ENCODE measurements at regions not wholly inside any gene's neighbourhood (a gene's known extent, or its start where the extent isn't known, plus 50 kb on each side); places are given as distances from the start of the nearest gene placed in this dataset.

DNA sequence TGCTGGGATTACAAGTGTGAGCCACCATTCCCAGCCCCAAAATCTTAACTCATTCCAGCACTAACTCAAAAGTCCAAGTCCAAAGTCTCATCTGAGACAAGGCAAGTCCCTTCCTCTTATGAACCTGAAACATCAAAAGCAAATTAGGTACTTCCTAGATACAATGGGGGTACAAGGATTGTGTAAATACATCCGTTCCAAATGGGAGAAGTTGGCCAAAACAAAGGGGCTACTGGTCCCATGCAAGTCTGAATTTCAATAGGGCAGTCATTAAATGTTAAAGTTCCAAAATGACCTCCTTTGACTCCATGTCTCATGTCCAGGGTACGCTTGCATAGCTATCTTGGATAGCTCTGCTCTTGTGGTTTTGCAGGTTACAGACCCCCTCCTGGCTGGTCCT lies 94.7 kb upstream of the PPM1H start (continued):
- TF ChIP-seq, protein P1, sequence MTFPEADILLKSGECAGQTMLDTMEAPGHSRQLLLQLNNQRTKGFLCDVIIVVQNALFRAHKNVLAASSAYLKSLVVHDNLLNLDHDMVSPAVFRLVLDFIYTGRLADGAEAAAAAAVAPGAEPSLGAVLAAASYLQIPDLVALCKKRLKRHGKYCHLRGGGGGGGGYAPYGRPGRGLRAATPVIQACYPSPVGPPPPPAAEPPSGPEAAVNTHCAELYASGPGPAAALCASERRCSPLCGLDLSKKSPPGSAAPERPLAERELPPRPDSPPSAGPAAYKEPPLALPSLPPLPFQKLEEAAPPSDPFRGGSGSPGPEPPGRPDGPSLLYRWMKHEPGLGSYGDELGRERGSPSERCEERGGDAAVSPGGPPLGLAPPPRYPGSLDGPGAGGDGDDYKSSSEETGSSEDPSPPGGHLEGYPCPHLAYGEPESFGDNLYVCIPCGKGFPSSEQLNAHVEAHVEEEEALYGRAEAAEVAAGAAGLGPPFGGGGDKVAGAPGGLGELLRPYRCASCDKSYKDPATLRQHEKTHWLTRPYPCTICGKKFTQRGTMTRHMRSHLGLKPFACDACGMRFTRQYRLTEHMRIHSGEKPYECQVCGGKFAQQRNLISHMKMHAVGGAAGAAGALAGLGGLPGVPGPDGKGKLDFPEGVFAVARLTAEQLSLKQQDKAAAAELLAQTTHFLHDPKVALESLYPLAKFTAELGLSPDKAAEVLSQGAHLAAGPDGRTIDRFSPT (tag by site-specific recombination; IDR thresholded peaks at IDR 0.05), result no peak
- TF ChIP-seq, protein P2, sequence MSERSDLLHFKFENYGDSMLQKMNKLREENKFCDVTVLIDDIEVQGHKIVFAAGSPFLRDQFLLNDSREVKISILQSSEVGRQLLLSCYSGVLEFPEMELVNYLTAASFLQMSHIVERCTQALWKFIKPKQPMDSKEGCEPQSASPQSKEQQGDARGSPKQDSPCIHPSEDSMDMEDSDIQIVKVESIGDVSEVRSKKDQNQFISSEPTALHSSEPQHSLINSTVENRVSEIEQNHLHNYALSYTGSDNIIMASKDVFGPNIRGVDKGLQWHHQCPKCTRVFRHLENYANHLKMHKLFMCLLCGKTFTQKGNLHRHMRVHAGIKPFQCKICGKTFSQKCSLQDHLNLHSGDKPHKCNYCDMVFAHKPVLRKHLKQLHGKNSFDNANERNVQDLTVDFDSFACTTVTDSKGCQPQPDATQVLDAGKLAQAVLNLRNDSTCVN (tag by site-specific recombination; optimal IDR thresholded peaks at IDR 0.05), result no peak
- no peak for TF ChIP-seq ZNF843 (tag by site-specific recombination; IDR thresholded peaks at IDR 0.05)

DNA sequence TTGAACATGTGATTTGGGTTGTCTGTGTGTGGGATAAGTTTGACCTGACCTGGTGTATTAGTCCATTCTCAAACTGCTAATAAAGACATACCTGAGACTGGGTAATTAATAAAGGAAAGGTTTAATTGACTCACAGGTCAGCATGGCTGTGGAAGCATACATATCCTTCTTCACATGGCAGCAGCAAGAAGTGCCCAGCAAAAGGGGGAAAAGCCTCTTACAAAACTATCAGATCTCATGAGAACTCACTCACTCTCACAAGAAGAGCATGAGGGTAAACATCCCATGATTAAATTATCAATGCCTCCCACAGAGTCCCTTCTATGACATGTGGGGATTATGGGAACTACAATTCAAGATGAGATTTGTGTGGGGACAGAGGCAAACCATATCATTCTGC lies 94.0 kb upstream of the PPM1H start:
- ChIA-PET CTCF (no interaction called here), POLR2A (no interaction called here)
- Histone ChIP-seq H3K9me3 (ENCODE audit: control insufficient read depth, insufficient read depth, low read depth, low read length) (no peaks in the 10 kb centered on the region), H3K4me3 (ENCODE audit: low read depth, low read length) (no peak overlapping the region), H3K4me1 (ENCODE audit: control insufficient read depth, insufficient read depth, low read length) (no peaks in the 10 kb centered on the region), H3K27ac (ENCODE audit: extremely low read depth, low read depth, low read length) (no peak overlapping the region), H3K36me3 (ENCODE audit: control insufficient read depth in 2 of 2, insufficient read depth in 1 of 2, low read length in 2 of 2) (no peaks in the 10 kb centered on the region)
- TF ChIP-seq ZNF549 (tag by site-specific recombination; IDR thresholded peaks at IDR 0.05), result no peak
- no peak for TF ChIP-seq SCRT1 (tag by site-specific recombination; IDR thresholded peaks at IDR 0.05; ENCODE audit: borderline replicate concordance)
- TF ChIP-seq YY1 (tag by site-specific recombination; IDR thresholded peaks at IDR 0.05), result no peak
- no peak for TF ChIP-seq ZNF391 (tag by site-specific recombination; IDR thresholded peaks at IDR 0.05; ENCODE audit: borderline replicate concordance, low read depth)
- no peak for TF ChIP-seq ZNF112 (tag by site-specific recombination; IDR thresholded peaks at IDR 0.05)
- no peak for TF ChIP-seq ZNF211 (tag by site-specific recombination; IDR thresholded peaks at IDR 0.05; ENCODE audit: low read depth)
- TF ChIP-seq, protein P3, sequence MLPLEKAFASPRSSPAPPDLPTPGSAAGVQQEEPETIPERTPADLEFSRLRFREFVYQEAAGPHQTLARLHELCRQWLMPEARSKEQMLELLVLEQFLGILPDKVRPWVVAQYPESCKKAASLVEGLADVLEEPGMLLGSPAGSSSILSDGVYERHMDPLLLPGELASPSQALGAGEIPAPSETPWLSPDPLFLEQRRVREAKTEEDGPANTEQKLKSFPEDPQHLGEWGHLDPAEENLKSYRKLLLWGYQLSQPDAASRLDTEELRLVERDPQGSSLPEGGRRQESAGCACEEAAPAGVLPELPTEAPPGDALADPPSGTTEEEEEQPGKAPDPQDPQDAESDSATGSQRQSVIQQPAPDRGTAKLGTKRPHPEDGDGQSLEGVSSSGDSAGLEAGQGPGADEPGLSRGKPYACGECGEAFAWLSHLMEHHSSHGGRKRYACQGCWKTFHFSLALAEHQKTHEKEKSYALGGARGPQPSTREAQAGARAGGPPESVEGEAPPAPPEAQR (tag by site-specific recombination; IDR thresholded peaks at IDR 0.05), result no peak
- no peak for TF ChIP-seq ZNF202 (tag by site-specific recombination; IDR thresholded peaks at IDR 0.05; ENCODE audit: borderline replicate concordance)
- no peak for TF ChIP-seq ZFP3 (tag by site-specific recombination; IDR thresholded peaks at IDR 0.05; ENCODE audit: low read depth)
- TF ChIP-seq ZNF600 (tag by site-specific recombination; IDR thresholded peaks at IDR 0.05), result no peak
- TF ChIP-seq, protein P4, sequence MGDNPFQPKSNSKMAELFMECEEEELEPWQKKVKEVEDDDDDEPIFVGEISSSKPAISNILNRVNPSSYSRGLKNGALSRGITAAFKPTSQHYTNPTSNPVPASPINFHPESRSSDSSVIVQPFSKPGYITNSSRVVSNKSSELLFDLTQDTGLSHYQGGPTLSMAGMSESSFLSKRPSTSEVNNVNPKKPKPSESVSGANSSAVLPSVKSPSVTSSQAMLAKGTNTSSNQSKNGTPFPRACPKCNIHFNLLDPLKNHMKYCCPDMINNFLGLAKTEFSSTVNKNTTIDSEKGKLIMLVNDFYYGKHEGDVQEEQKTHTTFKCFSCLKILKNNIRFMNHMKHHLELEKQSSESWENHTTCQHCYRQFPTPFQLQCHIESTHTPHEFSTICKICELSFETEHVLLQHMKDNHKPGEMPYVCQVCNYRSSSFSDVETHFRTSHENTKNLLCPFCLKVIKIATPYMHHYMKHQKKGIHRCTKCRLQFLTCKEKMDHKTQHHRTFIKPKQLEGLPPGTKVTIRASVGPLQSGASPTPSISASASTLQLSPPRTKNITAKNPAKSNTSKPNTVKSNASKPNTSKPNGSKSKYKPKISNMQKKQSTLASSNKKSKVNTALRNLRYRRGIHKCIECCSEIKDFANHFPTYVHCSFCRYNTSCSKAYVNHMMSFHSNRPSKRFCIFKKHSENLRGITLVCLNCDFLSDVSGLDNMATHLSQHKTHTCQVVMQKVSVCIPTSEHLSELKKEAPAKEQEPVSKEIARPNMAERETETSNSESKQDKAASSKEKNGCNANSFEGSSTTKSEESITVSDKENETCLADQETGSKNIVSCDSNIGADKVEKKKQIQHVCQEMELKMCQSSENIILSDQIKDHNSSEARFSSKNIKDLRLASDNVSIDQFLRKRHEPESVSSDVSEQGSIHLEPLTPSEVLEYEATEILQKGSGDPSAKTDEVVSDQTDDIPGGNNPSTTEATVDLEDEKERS (tag by site-specific recombination; IDR thresholded peaks at IDR 0.05), result no peak
- TF ChIP-seq ZNF777 (tag by site-specific recombination; IDR thresholded peaks at IDR 0.05; ENCODE audit: borderline replicate concordance), result no peak
- TF ChIP-seq, protein P5, sequence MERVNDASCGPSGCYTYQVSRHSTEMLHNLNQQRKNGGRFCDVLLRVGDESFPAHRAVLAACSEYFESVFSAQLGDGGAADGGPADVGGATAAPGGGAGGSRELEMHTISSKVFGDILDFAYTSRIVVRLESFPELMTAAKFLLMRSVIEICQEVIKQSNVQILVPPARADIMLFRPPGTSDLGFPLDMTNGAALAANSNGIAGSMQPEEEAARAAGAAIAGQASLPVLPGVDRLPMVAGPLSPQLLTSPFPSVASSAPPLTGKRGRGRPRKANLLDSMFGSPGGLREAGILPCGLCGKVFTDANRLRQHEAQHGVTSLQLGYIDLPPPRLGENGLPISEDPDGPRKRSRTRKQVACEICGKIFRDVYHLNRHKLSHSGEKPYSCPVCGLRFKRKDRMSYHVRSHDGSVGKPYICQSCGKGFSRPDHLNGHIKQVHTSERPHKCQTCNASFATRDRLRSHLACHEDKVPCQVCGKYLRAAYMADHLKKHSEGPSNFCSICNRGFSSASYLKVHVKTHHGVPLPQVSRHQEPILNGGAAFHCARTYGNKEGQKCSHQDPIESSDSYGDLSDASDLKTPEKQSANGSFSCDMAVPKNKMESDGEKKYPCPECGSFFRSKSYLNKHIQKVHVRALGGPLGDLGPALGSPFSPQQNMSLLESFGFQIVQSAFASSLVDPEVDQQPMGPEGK (tag by site-specific recombination; IDR thresholded peaks at IDR 0.05), result no peak
- no peak for TF ChIP-seq ZNF174 (tag by site-specific recombination; IDR thresholded peaks at IDR 0.05)
- TF ChIP-seq, protein P6, sequence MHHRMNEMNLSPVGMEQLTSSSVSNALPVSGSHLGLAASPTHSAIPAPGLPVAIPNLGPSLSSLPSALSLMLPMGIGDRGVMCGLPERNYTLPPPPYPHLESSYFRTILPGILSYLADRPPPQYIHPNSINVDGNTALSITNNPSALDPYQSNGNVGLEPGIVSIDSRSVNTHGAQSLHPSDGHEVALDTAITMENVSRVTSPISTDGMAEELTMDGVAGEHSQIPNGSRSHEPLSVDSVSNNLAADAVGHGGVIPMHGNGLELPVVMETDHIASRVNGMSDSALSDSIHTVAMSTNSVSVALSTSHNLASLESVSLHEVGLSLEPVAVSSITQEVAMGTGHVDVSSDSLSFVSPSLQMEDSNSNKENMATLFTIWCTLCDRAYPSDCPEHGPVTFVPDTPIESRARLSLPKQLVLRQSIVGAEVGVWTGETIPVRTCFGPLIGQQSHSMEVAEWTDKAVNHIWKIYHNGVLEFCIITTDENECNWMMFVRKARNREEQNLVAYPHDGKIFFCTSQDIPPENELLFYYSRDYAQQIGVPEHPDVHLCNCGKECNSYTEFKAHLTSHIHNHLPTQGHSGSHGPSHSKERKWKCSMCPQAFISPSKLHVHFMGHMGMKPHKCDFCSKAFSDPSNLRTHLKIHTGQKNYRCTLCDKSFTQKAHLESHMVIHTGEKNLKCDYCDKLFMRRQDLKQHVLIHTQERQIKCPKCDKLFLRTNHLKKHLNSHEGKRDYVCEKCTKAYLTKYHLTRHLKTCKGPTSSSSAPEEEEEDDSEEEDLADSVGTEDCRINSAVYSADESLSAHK (tag by site-specific recombination; IDR thresholded peaks at IDR 0.05), result no peak
- TF ChIP-seq, protein P7, sequence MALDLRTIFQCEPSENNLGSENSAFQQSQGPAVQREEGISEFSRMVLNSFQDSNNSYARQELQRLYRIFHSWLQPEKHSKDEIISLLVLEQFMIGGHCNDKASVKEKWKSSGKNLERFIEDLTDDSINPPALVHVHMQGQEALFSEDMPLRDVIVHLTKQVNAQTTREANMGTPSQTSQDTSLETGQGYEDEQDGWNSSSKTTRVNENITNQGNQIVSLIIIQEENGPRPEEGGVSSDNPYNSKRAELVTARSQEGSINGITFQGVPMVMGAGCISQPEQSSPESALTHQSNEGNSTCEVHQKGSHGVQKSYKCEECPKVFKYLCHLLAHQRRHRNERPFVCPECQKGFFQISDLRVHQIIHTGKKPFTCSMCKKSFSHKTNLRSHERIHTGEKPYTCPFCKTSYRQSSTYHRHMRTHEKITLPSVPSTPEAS (tag by site-specific recombination; IDR thresholded peaks at IDR 0.05), result no peak
